GM23338 (cell line): ENCODE measurements at regions not wholly inside any gene's neighbourhood (a gene's known extent, or its start where the extent isn't known, plus 50 kb on each side); places are given as distances from the start of the nearest gene placed in this dataset.

ENCODE experiments used
- ATAC-seq: fragments of 200-7000 bp; cut with Tn5 transposase; 3 replicates; pipeline ENCODE4 v1.9.1; 2020
- DNase-seq: peaks from one replicate; pipeline ENCODE4 v3.0.0-alpha.2; 2015; ENCODE audit warnings: low spot score
- H2AFZ ChIP-seq: fragments of 200-600 bp; sonication (generic); 2 replicates; pipeline ENCODE4 v1.8.0; 2016; ENCODE audit warnings: antibody characterized with exemption, mild to moderate bottlenecking, moderate library complexity
- H3F3A ChIP-seq: fragments of 200-600 bp; sonication (generic); replicated peaks from 2 replicates; pipeline ENCODE4 v1.8.0; 2017; ENCODE audit warnings: antibody characterized with exemption, mixed run types, low read depth
- H3K27ac ChIP-seq: fragments of 200-600 bp; sonication (generic); 2 replicates; pipeline ENCODE4 v1.6.1; 2016; ENCODE audit warnings: low read depth
- H3K27me3 ChIP-seq: fragments of 200-600 bp; sonication (generic); 2 replicates; pipeline ENCODE4 v1.8.0; 2016; ENCODE audit warnings: mild to moderate bottlenecking, mixed run types, moderate library complexity; ENCODE audit not compliant: insufficient read depth
- H3K36me3 ChIP-seq: fragments of 200-600 bp; sonication (generic); 2 replicates; pipeline ENCODE4 v1.8.0; 2016; ENCODE audit warnings: mild to moderate bottlenecking; ENCODE audit not compliant: insufficient read depth
- H3K4me1 ChIP-seq: fragments of 200-600 bp; sonication (generic); 2 replicates; pipeline ENCODE4 v1.8.0; 2016; ENCODE audit warnings: mild to moderate bottlenecking, moderate library complexity; ENCODE audit not compliant: insufficient read depth
- H3K4me2 ChIP-seq: fragments of 200-600 bp; sonication (generic); 2 replicates; pipeline ENCODE4 v1.7.1; 2017; ENCODE audit warnings: mixed run types
- H3K4me3 ChIP-seq: fragments of 200-600 bp; sonication (generic); 2 replicates; pipeline ENCODE4 v1.6.1; 2016; ENCODE audit warnings: mixed run types
- H3K79me2 ChIP-seq: fragments of 200-600 bp; sonication (generic); replicated peaks from 2 replicates; pipeline ENCODE4 v1.8.0; 2017; ENCODE audit warnings: mild to moderate bottlenecking; ENCODE audit not compliant: insufficient read depth
- H3K9me2 ChIP-seq: fragments of 200-600 bp; sonication (generic); 2 replicates; pipeline ENCODE4 v1.8.0; 2017; ENCODE audit not compliant: insufficient read depth
- H4K20me1 ChIP-seq: fragments of 200-600 bp; sonication (generic); replicated peaks from 2 replicates; pipeline ENCODE4 v1.8.0; 2017; ENCODE audit warnings: mild to moderate bottlenecking; ENCODE audit not compliant: insufficient read depth
- H3K27ac Mint-ChIP-seq: 2 replicates; pipeline ENCODE4 v1.8.0; 2020; ENCODE audit warnings: inconsistent platforms, mild to moderate bottlenecking, moderate library complexity, mixed read lengths
- H3K27me3 Mint-ChIP-seq: 3 replicates; pipeline ENCODE4 v1.8.0; 2022; ENCODE audit warnings: low read depth, mild to moderate bottlenecking, moderate library complexity, mixed read lengths, inconsistent platforms; ENCODE audit not compliant: insufficient read depth, poor library complexity
- H3K36me3 Mint-ChIP-seq: 3 replicates; pipeline ENCODE4 v1.8.0; 2021; ENCODE audit warnings: low read depth, mild to moderate bottlenecking, inconsistent platforms, moderate library complexity, mixed read lengths
- H3K4me1 Mint-ChIP-seq: 3 replicates; pipeline ENCODE4 v1.8.0; 2020; ENCODE audit warnings: mild to moderate bottlenecking, inconsistent platforms, mixed read lengths
- H3K4me3 Mint-ChIP-seq: 3 replicates; pipeline ENCODE4 v1.8.0; 2021; ENCODE audit warnings: moderate library complexity, mild to moderate bottlenecking, inconsistent platforms, mixed read lengths
- H3K9me3 Mint-ChIP-seq: 3 replicates; pipeline ENCODE4 v1.8.0; 2020; ENCODE audit warnings: moderate library complexity, mild to moderate bottlenecking, inconsistent platforms, mixed read lengths
- ZNF462 ChIP-seq: fragments of 250-450 bp; sonication (Bioruptor Pico); IDR thresholded peaks from 2 replicates; pipeline ENCODE4 v1.5.0; 2020; ENCODE audit warnings: mild to moderate bottlenecking, moderate library complexity

- Mint-ChIP-seq H3K27me3 (peaks cover 4% of the 10 kb centered on the region), H3K9me3 (no peaks in the 10 kb centered on the region; the same call in 2 of the 3 replicates)
- no peaks in the 10 kb centered on the region for H3K36me3 ChIP-seq
Measured at GRCh38 chr5:153209687-153210086, 280.8 kb upstream of the GRIA1 start.

More at GRCh38 chr5:153209687-153210086, 280.8 kb upstream of the GRIA1 start:
- no peak; the same call in 2 of the 3 replicates for ATAC-seq
- H3K9me2 ChIP-seq = peaks cover under 1% of the 10 kb centered on the region; the same call in 1 of the 2 replicates
- no peaks in the 10 kb centered on the region for H3F3A ChIP-seq
- no peak overlapping the region for H3K4me3 ChIP-seq
- H2AFZ ChIP-seq = no peak overlapping the region
- no peaks in the 10 kb centered on the region for H4K20me1 ChIP-seq
- Mint-ChIP-seq H3K4me3 (no peak overlapping the region), H3K36me3 (no peaks in the 10 kb centered on the region), H3K27ac (no peak overlapping the region; the same call in 1 of the 2 replicates), H3K4me1 (peaks cover 5% of the 10 kb centered on the region; the same call in 2 of the 3 replicates)
- no peak overlapping the region for H3K27ac ChIP-seq
- no peak for TF ChIP-seq ZNF462
- no peaks in the 10 kb centered on the region for H3K79me2 ChIP-seq
- no peak overlapping the region for H3K4me2 ChIP-seq
- H3K4me1 ChIP-seq = no peaks in the 10 kb centered on the region
- no peaks in the 10 kb centered on the region for H3K27me3 ChIP-seq
- no peak for DNase-seq
